ENCODE measurements at regions not wholly inside any gene's neighbourhood (a gene's known extent, or its start where the extent isn't known, plus 50 kb on each side); places are given as distances from the start of the nearest gene placed in this dataset.

- Mint-ChIP-seq H3K27me3 (ENCODE audit: low read depth) (no peaks in the 10 kb centered on the region), H3K36me3 (ENCODE audit: low read depth) (no peaks in the 10 kb centered on the region), H3K4me1 (peaks cover 30% of the 10 kb centered on the region), H3K27ac (peak overlapping the region; percentile 69 to 91 (median 85)), H3K9me3 (no peaks in the 10 kb centered on the region), H3K4me3 (no peak overlapping the region)
- TF ChIP-seq, protein P1, sequence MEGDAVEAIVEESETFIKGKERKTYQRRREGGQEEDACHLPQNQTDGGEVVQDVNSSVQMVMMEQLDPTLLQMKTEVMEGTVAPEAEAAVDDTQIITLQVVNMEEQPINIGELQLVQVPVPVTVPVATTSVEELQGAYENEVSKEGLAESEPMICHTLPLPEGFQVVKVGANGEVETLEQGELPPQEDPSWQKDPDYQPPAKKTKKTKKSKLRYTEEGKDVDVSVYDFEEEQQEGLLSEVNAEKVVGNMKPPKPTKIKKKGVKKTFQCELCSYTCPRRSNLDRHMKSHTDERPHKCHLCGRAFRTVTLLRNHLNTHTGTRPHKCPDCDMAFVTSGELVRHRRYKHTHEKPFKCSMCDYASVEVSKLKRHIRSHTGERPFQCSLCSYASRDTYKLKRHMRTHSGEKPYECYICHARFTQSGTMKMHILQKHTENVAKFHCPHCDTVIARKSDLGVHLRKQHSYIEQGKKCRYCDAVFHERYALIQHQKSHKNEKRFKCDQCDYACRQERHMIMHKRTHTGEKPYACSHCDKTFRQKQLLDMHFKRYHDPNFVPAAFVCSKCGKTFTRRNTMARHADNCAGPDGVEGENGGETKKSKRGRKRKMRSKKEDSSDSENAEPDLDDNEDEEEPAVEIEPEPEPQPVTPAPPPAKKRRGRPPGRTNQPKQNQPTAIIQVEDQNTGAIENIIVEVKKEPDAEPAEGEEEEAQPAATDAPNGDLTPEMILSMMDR (IDR thresholded peaks at IDR 0.05; ENCODE audit: unreplicated experiment in 3 of 3) = no peak
Observed at GRCh38 chr5:82807021-82807420, 270.2 kb downstream of the TMEM167A start.

DNA sequence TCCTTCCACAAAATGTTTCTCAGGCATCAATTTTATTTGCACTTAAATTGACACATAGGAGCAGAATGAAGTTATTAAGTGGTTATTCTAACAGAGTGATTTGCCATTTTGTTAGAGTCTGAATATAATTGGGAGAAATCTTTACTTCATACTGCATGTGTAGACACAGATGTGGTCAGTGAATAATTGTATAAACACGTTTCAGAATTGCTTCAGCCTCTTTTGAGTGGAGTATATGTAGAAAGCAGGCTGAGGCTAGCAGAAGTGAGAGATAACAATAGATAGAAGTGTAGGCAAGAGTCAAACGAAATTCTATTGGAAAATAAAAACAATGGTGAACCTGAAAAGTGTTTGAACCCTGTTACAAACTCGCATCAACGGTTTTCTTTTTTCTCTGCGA, 270.7 kb downstream of the TMEM167A start:
- peak overlapping the region; percentile 69 to 91 (median 85) for H3K27ac Mint-ChIP-seq
- peaks cover 25% of the 10 kb centered on the region for H3K4me1 Mint-ChIP-seq
- no peaks in the 10 kb centered on the region for H3K27me3 Mint-ChIP-seq (ENCODE audit: low read depth)
- TF ChIP-seq, protein P1 (IDR thresholded peaks at IDR 0.05; ENCODE audit: unreplicated experiment in 3 of 3) = no peak
- no peak overlapping the region for H3K4me3 Mint-ChIP-seq
- no peaks in the 10 kb centered on the region for H3K9me3 Mint-ChIP-seq
- H3K36me3 Mint-ChIP-seq (ENCODE audit: low read depth) = no peaks in the 10 kb centered on the region

DNA sequence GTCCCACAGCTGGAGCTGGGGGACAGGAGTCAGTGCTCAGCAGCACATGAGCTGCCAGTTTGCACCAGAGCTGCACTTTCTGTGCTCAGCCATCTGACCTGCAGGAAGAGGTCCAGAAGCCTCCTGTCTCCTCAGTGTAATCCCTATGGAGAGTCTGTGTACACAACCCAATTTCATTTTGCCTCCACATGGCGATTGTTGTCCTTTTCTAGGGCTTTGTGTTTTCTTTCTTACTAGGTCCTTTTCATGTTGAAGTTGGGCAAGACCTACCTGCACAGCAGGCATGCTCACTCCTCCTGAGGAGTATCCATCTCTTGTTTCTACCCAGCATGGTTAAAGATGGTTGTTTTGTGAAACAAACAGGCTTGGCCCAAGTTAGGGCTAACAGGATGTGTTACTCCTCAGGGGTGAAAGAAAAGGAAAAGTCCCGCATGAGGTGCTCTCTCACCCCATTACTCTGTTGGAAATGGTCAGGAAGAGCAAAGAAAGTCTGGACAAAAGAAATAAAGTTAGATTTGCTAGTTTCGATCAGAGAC, 273.0 kb downstream of the TMEM167A start:
- H3K27ac Mint-ChIP-seq = peak overlapping the region in 2 of 3 experiments; percentile 12 to 37

DNA sequence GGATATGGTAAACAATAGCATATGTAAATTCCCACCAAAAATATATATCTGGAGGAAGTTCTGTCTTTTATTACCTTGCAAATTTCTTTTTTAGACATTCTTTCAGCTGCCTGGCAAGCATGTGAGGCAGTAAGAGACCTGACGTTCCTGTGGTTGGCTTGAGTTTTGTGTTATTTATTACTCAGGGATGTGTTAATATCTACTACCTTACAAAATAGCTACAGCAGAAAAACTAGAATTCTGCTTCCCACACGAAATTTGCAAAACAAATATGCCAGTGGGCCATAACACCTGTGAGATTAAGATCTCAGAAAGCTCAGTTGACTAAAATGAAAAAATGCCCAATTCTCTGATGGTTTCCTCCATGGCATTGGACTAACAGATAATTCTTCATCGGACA, 274.2 kb downstream of the TMEM167A start:
- Mint-ChIP-seq H3K9me3 (no peaks in the 10 kb centered on the region), H3K4me1 (peaks cover 28% of the 10 kb centered on the region), H3K27me3 (ENCODE audit: low read depth) (no peaks in the 10 kb centered on the region), H3K36me3 (ENCODE audit: low read depth) (no peaks in the 10 kb centered on the region), H3K4me3 (no peak overlapping the region), H3K27ac (no peak overlapping the region)
- TF ChIP-seq, protein P1 (IDR thresholded peaks at IDR 0.05; ENCODE audit: unreplicated experiment in 3 of 3) = no peak

More for the DNA sequence above, 273.0 kb downstream of the TMEM167A start:
- Mint-ChIP-seq H3K27me3 (ENCODE audit: low read depth) (no peaks in the 10 kb centered on the region), H3K36me3 (ENCODE audit: low read depth) (no peaks in the 10 kb centered on the region), H3K4me1 (peaks cover 27% of the 10 kb centered on the region), H3K9me3 (no peaks in the 10 kb centered on the region), H3K4me3 (no peak overlapping the region)
- TF ChIP-seq, protein P1 (IDR thresholded peaks at IDR 0.05; ENCODE audit: unreplicated experiment in 3 of 3) = no peak

DNA sequence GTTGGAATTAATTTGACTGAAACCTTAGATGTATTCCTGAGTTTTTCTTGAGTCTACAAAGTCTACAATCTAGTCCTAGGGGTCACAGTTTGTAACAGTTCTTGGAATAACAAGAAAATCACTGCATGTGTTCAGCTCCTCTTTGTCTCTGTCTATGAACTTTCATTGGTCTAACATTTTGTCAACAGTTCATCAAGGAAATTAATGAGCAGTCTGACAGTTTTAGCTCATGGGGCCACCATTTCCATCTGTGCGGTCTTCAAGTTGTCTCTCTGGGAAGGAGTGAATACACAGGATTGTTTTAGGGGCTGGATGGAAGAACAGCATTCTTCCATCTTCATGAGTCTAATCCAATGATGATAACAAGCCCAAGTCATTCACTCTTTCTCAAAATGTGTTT, 276.4 kb downstream of the TMEM167A start:
- H3K27me3 Mint-ChIP-seq (ENCODE audit: low read depth) = no peaks in the 10 kb centered on the region
- TF ChIP-seq, protein P1 (IDR thresholded peaks at IDR 0.05; ENCODE audit: unreplicated experiment in 3 of 3) = no peak
- no peaks in the 10 kb centered on the region for H3K36me3 Mint-ChIP-seq (ENCODE audit: low read depth)
- no peak overlapping the region for H3K4me3 Mint-ChIP-seq
- H3K9me3 Mint-ChIP-seq = no peaks in the 10 kb centered on the region
- peaks cover 17% of the 10 kb centered on the region for H3K4me1 Mint-ChIP-seq
- H3K27ac Mint-ChIP-seq = peak overlapping the region in 2 of 3 experiments; percentile 25 to 64

DNA sequence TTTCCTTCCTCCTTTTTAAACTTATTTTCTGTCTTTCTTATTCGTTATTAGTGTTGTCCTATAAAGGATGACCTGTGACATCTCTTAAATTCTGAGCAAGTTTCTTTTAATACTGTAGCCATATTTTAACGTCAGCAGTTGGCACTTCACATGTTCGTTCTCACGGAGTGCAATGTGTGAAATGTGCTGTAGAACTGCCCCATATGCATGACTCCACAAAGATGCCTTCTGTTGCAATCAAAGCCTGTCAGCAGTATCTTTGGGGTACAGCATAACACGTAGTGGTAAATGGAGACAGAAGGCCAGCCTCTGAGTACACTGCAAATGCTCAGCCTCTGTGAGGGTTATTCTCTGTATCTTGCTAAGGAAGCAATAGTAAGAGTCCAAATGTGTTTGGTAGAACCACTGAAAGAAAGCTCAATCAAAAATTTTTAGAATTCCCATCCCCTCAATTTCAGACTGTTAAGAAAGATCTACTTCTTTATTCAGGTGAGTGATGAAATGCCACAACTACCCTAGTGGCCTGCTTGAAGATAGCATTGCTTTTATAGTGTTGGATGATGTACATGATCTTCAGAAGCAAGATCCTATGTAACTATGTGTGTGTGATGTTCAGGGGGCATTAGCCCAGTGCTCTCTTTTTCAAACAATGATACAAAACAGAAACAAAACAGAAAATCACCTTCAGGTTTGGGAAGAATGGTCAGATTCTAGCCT, 277.7 kb downstream of the TMEM167A start:
- H3K4me1 Mint-ChIP-seq = peaks cover 17% of the 10 kb centered on the region
- H3K36me3 Mint-ChIP-seq (ENCODE audit: low read depth) = no peaks in the 10 kb centered on the region
- H3K27me3 Mint-ChIP-seq (ENCODE audit: low read depth) = no peaks in the 10 kb centered on the region
- no peak overlapping the region for H3K4me3 Mint-ChIP-seq
- TF ChIP-seq, protein P1 (IDR thresholded peaks at IDR 0.05; ENCODE audit: unreplicated experiment in 3 of 3) = no peak
- H3K9me3 Mint-ChIP-seq = no peaks in the 10 kb centered on the region
- peak overlapping the region; percentile 28 to 75 (median 37) for H3K27ac Mint-ChIP-seq

Measured in nephron (organoid).